Endothelial cell of umbilical vein (primary cell): ENCODE measurements at regions not wholly inside any gene's neighbourhood (a gene's known extent, or its start where the extent isn't known, plus 50 kb on each side); places are given as distances from the start of the nearest gene placed in this dataset.

ENCODE experiments used
- BruUV-seq: library from RNA; stranded (reverse); fragments of 400-500 nt; replicated peaks from 2 replicates; lab custom pipeline; 2021; lab: Mats Ljungman, UMichigan
- CTCF ChIA-PET: fragments of 300-600, 350-600 bp; sonication (Branson Sonifier 250); formaldehyde crosslinking; loops from one replicate; lab custom pipeline; 2021; ENCODE audit warnings: antibody characterized with exemption, inconsistent platforms; lab: Charles Lee
- POLR2A ChIA-PET: fragments of 300-600, 350-600 bp; sonication (Branson Sonifier 250); formaldehyde crosslinking; loops from one replicate; lab custom pipeline; 2021; ENCODE audit warnings: antibody characterized with exemption, inconsistent platforms; lab: Charles Lee
- DNase-seq: peaks from one replicate; pipeline ENCODE4 v3.0.0-alpha.2; 2011; ENCODE audit warnings: low read depth, low spot score
- FAIRE-seq: peaks from 2 replicates; lab custom pipeline; 2011; peaks lifted over from hg19 to GRCh38; lab: Jason Lieb, UNC
- H2AFZ ChIP-seq: 2 replicates; pipeline ENCODE4 v1.6.0; 2012; ENCODE audit warnings: low read depth, low read length, control low read depth, inconsistent platforms
- H3K27ac ChIP-seq: 2 replicates; pipeline ENCODE4 v1.5.1; 2011; ENCODE audit warnings: low read depth, mild to moderate bottlenecking, control low read depth, low read length, moderate library complexity; ENCODE audit not compliant: insufficient read depth
- H3K27me3 ChIP-seq, 2 experiments: 2 replicates each; pipeline versions ENCODE4 v1.6.0 to v1.6.1; 2011; ENCODE audit warnings: low read length in 2 of 2, mixed read lengths in 1 of 2; ENCODE audit not compliant: control insufficient read depth in 2 of 2, insufficient read depth in 2 of 2
- H3K36me3 ChIP-seq, 2 experiments: 2 replicates in 1 of 2; 3 replicates in 1 of 2; pipeline ENCODE4 v1.5.1; 2011; ENCODE audit warnings: low read length in 2 of 2, mild to moderate bottlenecking in 1 of 2, moderate library complexity in 1 of 2; ENCODE audit not compliant: control insufficient read depth in 2 of 2, insufficient read depth in 2 of 2; ENCODE audit errors: extremely low read depth in 1 of 2
- H3K4me1 ChIP-seq: 3 replicates; pipeline ENCODE4 v1.5.1; 2011; ENCODE audit warnings: mild to moderate bottlenecking, low read length; ENCODE audit not compliant: control insufficient read depth, insufficient read depth; ENCODE audit errors: extremely low read depth
- H3K4me2 ChIP-seq: 2 replicates; pipeline ENCODE4 v1.6.1; 2011; ENCODE audit warnings: low read length, control low read depth, mixed read lengths; ENCODE audit not compliant: insufficient read depth
- H3K4me3 ChIP-seq, 3 experiments: fragments of 200-600 bp in 1 of 3; sonication (generic), shearing (Covaris generic) in 1 of 3; replicated peaks in 1 of 3; 2 replicates each; pipeline ENCODE4 v1.5.1; 2011 to 2016; ENCODE audit warnings: control low read depth in 3 of 3, low read length in 3 of 3, mild to moderate bottlenecking in 2 of 3, inconsistent platforms in 1 of 3, low read depth in 1 of 3, moderate library complexity in 1 of 3; ENCODE audit not compliant: insufficient read depth in 1 of 3
- H3K79me2 ChIP-seq: 2 replicates; pipeline ENCODE4 v1.6.0; 2012; ENCODE audit warnings: low read length, inconsistent platforms; ENCODE audit not compliant: control insufficient read depth, insufficient read depth
- H3K9ac ChIP-seq: replicated peaks from 2 replicates; pipeline ENCODE3; 2011; ENCODE audit warnings: low read length, control low read depth; ENCODE audit not compliant: insufficient read depth; ENCODE audit errors: extremely low read depth
- H3K9me1 ChIP-seq: replicated peaks from 3 replicates; pipeline ENCODE4 v1.6.0; 2011; ENCODE audit warnings: mild to moderate bottlenecking, low read length; ENCODE audit not compliant: control insufficient read depth, insufficient read depth; ENCODE audit errors: extremely low read depth
- H3K9me3 ChIP-seq: replicated peaks from 2 replicates; pipeline ENCODE4 v1.5.1; 2012; ENCODE audit warnings: low read length, inconsistent platforms; ENCODE audit not compliant: control insufficient read depth, insufficient read depth
- H4K20me1 ChIP-seq: replicated peaks from 2 replicates; pipeline ENCODE3; 2011; ENCODE audit warnings: mild to moderate bottlenecking, low read length; ENCODE audit not compliant: control insufficient read depth, insufficient read depth; ENCODE audit errors: extremely low read depth
- EZH2 ChIP-seq: IDR thresholded peaks from 2 replicates; pipeline ENCODE4 v1.6.1; 2012; ENCODE audit warnings: borderline replicate concordance, low read depth, mild to moderate bottlenecking, moderate library complexity, low read length, inconsistent platforms; ENCODE audit not compliant: severe bottlenecking
- FOS ChIP-seq: IDR thresholded peaks from 2 replicates; pipeline ENCODE4 v1.6.1; 2011; ENCODE audit warnings: mild to moderate bottlenecking, low read length, moderate library complexity, borderline replicate concordance; ENCODE audit not compliant: insufficient read depth
- GATA2 ChIP-seq: IDR thresholded peaks from 2 replicates; pipeline ENCODE4 v1.7.0; 2011; ENCODE audit warnings: low read depth, mild to moderate bottlenecking, moderate library complexity, mixed read lengths, low read length; ENCODE audit not compliant: insufficient read length, insufficient read depth
- JUN ChIP-seq: IDR thresholded peaks from 2 replicates; pipeline ENCODE4 v1.6.1; 2011; ENCODE audit warnings: borderline replicate concordance, low read depth; ENCODE audit not compliant: insufficient read length, insufficient read depth
- MYC ChIP-seq: IDR thresholded peaks from one replicate; pipeline ENCODE4 v1.6.1; 2011; ENCODE audit warnings: mild to moderate bottlenecking, low read depth, low read length
- POLR2A ChIP-seq: IDR thresholded peaks from 2 replicates; pipeline ENCODE4 v1.6.1; 2012; ENCODE audit warnings: low read depth, mild to moderate bottlenecking, control low read depth, low read length
- POLR2AphosphoS5 ChIP-seq: IDR thresholded peaks from 2 replicates; pipeline ENCODE4 v1.6.1; 2012; ENCODE audit warnings: low read depth, mild to moderate bottlenecking, control low read depth, low read length, moderate library complexity; ENCODE audit not compliant: insufficient read depth
- dilution Hi-C: fragments of 300-500 bp; cut with MboI; formaldehyde crosslinking; loops from one replicate; pipeline ENCODE4 v1.15.0; 2019; ENCODE audit warnings: low sequenced_read_pairs; ENCODE audit not compliant: extremely low pct_ligation_motif_present
- intact Hi-C: fragments of 100-400 bp; cut with micrococcal nuclease; formaldehyde crosslinking; loops from one replicate; pipeline ENCODE4 v1.10.0; 2022
- TF ChIP-seq, protein P1 (sequence below): IDR thresholded peaks from 2 replicates; pipeline ENCODE4 v1.6.1; 2011; ENCODE audit not compliant: insufficient read depth, insufficient read length
- TF ChIP-seq, protein P2 (sequence below), 2 donors: IDR thresholded peaks; 1 replicate in 1 of 2; 2 replicates in 1 of 2; pipeline ENCODE4 v1.5.1; 2011; ENCODE audit warnings: low read length in 2 of 2, mild to moderate bottlenecking in 2 of 2, moderate library complexity in 2 of 2, control low read depth in 1 of 2, inconsistent platforms in 1 of 2, low read depth in 1 of 2; ENCODE audit not compliant: insufficient read depth in 1 of 2; ENCODE audit errors: extremely low read depth in 1 of 2

DNA sequence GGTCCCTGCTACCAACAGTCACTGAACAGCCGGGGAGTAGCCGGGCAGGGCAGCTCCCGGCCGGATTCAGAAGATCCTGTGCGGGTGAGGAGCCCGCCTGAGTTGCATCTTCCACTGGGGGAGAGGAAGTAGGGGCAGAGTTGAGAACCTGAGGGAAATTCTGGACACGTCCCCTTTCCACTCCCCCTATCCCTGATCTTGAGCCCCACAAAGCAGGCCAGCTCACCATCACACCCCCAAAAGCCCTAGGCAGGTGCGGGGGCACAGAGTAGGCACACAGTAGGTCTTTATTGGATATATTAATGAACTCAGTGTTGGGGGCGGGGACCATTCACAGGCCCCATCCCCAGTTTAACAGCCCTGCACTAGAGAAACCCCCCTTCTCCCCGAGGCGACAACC is 81.9 kb upstream of the UXS1 start:
- ChIA-PET CTCF (no interaction called here), POLR2A (no interaction called here)
- H3K4me3 ChIP-seq, result no peak overlapping the region
- H3K9me1 ChIP-seq, result no peaks in the 10 kb centered on the region
- no peaks in the 10 kb centered on the region for H3K9me3 ChIP-seq
- no peaks in the 10 kb centered on the region for H4K20me1 ChIP-seq
- no peak overlapping the region for H3K27ac ChIP-seq
- FAIRE-seq (no peak), DNase-seq (no peak)
- H3K4me1 ChIP-seq, result no peaks in the 10 kb centered on the region
- intact Hi-C loops, result no loop called here
- no peak overlapping the region for H2AFZ ChIP-seq
- dilution Hi-C loops, result no loop called here
- no peaks in the 10 kb centered on the region for H3K79me2 ChIP-seq
- TF ChIP-seq EZH2 (no peak), GATA2 (no peak), MYC (no peak), FOS (no peak), POLR2AphosphoS5 (no peak), POLR2A (no peak), JUN (no peak)
- TF ChIP-seq, protein P1, sequence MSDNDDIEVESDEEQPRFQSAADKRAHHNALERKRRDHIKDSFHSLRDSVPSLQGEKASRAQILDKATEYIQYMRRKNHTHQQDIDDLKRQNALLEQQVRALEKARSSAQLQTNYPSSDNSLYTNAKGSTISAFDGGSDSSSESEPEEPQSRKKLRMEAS, result no peak
- TF ChIP-seq, protein P2, sequence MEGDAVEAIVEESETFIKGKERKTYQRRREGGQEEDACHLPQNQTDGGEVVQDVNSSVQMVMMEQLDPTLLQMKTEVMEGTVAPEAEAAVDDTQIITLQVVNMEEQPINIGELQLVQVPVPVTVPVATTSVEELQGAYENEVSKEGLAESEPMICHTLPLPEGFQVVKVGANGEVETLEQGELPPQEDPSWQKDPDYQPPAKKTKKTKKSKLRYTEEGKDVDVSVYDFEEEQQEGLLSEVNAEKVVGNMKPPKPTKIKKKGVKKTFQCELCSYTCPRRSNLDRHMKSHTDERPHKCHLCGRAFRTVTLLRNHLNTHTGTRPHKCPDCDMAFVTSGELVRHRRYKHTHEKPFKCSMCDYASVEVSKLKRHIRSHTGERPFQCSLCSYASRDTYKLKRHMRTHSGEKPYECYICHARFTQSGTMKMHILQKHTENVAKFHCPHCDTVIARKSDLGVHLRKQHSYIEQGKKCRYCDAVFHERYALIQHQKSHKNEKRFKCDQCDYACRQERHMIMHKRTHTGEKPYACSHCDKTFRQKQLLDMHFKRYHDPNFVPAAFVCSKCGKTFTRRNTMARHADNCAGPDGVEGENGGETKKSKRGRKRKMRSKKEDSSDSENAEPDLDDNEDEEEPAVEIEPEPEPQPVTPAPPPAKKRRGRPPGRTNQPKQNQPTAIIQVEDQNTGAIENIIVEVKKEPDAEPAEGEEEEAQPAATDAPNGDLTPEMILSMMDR (IDR thresholded peaks at IDR 0.05; ENCODE audit: extremely low read depth in 1 of 2, insufficient read depth in 1 of 2, low read depth in 1 of 2, low read length in 2 of 2), result no peak
- H3K27me3 ChIP-seq, result no peaks in the 10 kb centered on the region
- H3K4me2 ChIP-seq, result no peak overlapping the region
- no peak overlapping the region for H3K9ac ChIP-seq
- no peaks in the 10 kb centered on the region for H3K36me3 ChIP-seq
- no TSS peak for BruUV-seq
